ENCODE measurements at regions not wholly inside any gene's neighbourhood (a gene's known extent, or its start where the extent isn't known, plus 50 kb on each side); places are given as distances from the start of the nearest gene placed in this dataset.

DNA sequence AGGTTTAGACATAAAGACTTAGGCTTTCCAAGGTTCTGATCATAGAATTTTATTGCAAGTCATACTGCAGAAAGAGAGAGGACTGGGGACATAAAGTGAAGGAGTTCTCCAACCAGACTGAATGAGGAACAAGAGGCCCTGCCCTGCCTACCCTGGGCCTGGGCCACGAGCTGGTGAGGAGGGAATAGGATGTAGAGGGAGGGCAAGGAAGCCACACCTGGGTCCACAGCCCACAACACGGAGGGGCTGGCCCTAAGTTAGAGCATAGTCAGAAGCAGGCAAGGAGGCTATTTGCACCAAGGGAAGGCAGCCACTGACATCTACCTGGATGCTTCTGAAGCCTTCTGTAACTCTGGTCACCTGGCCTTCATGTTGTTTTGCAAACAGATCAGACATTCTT lies 82.2 kb upstream of the CXCL12 start:
- H3K9me3 Mint-ChIP-seq: peaks cover 0 to 8% (median 7%) of the 10 kb centered on the region in 3 donors
- H3K27me3 Mint-ChIP-seq: peaks cover 2% of the 10 kb centered on the region
- no peaks in the 10 kb centered on the region for H3K4me1 Mint-ChIP-seq
- no peak overlapping the region for H3K27ac Mint-ChIP-seq
- H3K4me3 Mint-ChIP-seq: no peak overlapping the region
- peaks cover 1% of the 10 kb centered on the region for H3K36me3 Mint-ChIP-seq

DNA sequence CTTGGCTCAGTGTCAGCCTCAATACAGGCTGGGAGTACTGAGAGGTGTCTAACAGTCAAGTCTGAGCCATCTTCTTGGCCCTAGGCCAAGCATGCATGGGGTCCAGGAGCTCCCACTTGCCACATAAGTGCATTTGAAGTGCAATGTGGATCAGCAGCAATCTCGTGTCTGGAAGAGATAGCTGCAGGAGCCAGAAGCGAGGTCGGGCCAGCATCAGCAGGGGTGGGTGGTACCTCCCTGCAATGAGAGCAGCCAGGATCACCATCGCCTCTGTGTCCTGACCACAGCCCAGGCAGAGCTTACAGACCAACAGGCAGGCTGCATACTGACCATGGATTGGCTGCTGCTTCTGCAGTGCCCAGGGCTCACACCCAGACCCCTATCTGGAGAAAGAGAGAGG lies 83.0 kb upstream of the CXCL12 start:
- no peaks in the 10 kb centered on the region for H3K4me1 Mint-ChIP-seq
- H3K9me3 Mint-ChIP-seq: peaks cover 0 to 8% (median 4%) of the 10 kb centered on the region in 3 donors
- H3K27ac Mint-ChIP-seq: no peak overlapping the region
- no peak overlapping the region for H3K4me3 Mint-ChIP-seq
- H3K27me3 Mint-ChIP-seq: peaks cover 2% of the 10 kb centered on the region
- H3K36me3 Mint-ChIP-seq: no peaks in the 10 kb centered on the region

DNA sequence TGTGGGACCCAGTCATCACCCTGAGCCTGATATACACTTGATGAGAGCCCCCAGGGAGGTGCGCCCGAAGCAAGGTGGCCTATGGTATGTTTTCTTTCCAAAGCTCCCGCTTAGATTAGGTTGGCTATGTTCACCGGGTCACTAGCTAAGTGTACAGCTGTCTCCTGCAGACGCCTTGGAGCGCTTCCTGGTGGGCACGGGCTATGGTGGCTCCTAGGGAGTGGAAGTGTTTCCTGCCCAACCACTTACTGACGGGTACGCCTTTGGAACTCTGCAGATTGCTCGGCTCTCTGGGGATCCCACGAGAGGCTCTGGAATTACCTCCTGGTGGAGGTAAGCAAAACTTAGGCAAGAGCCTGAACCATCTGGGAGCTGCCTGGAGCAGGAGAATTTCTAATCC lies 83.6 kb upstream of the CXCL12 start:
- no peak overlapping the region for H3K27ac Mint-ChIP-seq
- no peak overlapping the region for H3K4me3 Mint-ChIP-seq
- H3K9me3 Mint-ChIP-seq: peaks cover 0 to 8% (median 4%) of the 10 kb centered on the region in 3 donors
- no peaks in the 10 kb centered on the region for H3K36me3 Mint-ChIP-seq
- no peaks in the 10 kb centered on the region for H3K4me1 Mint-ChIP-seq
- H3K27me3 Mint-ChIP-seq: peaks cover 2% of the 10 kb centered on the region

DNA sequence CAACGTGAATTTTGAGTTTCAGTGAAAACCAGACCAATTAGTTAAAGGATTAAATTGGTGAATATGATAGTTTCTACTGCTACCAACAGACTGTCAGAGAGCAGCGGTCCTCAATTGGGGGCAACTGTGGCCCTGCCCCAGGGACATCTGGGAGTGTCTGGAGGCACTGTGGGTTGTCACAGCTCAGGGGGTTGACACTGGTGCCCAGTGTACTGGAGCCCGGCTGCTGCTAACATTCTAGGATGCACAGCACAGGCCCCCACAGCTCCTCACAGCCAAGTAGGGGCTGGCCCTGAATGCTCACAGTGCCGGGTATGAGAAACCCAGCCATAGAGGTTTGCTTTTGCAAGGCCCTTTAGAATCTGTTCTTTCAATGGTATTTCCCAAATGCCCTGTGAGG lies 84.1 kb upstream of the CXCL12 start:
- Mint-ChIP-seq H3K27me3 (peaks cover 2% of the 10 kb centered on the region), H3K4me1 (no peaks in the 10 kb centered on the region), H3K9me3 (peaks cover 0 to 8% (median 6%) of the 10 kb centered on the region in 3 donors), H3K36me3 (no peaks in the 10 kb centered on the region), H3K4me3 (no peak overlapping the region), H3K27ac (no peak overlapping the region)

DNA sequence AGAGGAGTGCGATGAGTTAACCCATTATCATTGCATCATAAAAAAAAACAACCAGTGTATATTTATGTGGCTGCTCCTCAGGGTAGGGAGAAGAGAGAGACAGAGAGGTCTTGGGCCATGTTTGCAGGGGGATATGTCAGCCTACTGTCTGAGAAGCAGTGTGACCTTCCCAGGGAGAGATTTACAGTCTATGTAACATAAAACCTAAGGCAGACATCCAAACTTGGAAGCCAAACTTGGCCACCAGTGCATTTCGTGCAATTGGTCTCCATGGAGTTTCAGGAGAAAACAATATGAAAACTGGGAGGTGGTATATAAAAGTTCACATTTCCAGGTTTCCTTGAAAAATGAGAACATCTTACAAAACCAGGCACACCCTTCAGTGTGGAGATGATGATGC lies 85.9 kb upstream of the CXCL12 start:
- Mint-ChIP-seq H3K36me3 (no peaks in the 10 kb centered on the region), H3K27ac (no peak overlapping the region), H3K4me3 (no peak overlapping the region), H3K27me3 (peaks cover 2% of the 10 kb centered on the region), H3K9me3 (peaks cover 0 to 8% (median 6%) of the 10 kb centered on the region in 3 donors), H3K4me1 (no peaks in the 10 kb centered on the region)

DNA sequence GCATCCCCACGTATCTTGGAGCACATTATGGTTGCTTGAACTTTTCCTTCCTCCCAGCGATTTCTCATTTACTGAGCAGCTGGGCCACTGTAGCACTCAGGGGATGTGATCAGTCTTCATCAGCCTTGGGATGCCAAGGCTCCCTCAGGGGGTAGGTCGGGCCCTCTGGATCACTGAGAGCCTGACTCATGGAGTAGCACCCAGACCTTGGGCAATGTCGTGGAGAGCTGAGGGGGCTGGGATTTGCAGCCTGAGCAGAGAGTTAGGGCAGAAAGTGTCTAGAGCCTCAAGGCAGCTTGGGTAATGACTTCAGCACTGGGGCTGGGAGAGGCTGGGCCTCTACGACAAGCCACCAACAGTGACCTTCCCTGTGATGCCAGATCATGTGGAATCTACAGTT lies 86.5 kb upstream of the CXCL12 start:
- H3K27me3 Mint-ChIP-seq: peaks cover 2% of the 10 kb centered on the region
- H3K4me3 Mint-ChIP-seq: no peak overlapping the region

DNA sequence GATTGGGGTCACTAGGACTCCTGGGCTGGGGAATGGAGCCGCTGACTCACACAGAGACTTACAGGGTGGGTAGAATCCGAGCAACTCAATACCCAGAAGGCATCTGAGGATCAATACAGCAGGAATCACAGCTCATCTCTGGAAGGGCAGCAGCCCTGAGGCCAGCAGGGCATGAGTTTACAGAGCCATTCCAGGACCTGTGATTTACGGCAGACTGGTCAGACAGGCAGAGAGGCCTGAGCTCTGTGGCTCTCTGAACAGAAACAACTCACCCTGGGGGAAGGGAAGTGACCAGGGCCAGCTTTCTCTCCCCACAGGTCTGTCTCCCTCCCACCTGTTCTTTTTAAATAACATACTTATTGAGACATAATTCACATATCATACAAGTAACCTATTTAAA lies 88.2 kb upstream of the CXCL12 start:
- Mint-ChIP-seq H3K27ac (no peak overlapping the region), H3K27me3 (no peaks in the 10 kb centered on the region), H3K9me3 (peaks cover 0 to 8% (median 5%) of the 10 kb centered on the region in 3 donors), H3K36me3 (no peaks in the 10 kb centered on the region), H3K4me3 (no peak overlapping the region), H3K4me1 (no peaks in the 10 kb centered on the region)

More for the DNA sequence above, 86.5 kb upstream of the CXCL12 start:
- Mint-ChIP-seq H3K36me3 (no peaks in the 10 kb centered on the region), H3K4me1 (no peaks in the 10 kb centered on the region), H3K9me3 (peaks cover 0 to 8% (median 6%) of the 10 kb centered on the region in 3 donors), H3K27ac (no peak overlapping the region)

DNA sequence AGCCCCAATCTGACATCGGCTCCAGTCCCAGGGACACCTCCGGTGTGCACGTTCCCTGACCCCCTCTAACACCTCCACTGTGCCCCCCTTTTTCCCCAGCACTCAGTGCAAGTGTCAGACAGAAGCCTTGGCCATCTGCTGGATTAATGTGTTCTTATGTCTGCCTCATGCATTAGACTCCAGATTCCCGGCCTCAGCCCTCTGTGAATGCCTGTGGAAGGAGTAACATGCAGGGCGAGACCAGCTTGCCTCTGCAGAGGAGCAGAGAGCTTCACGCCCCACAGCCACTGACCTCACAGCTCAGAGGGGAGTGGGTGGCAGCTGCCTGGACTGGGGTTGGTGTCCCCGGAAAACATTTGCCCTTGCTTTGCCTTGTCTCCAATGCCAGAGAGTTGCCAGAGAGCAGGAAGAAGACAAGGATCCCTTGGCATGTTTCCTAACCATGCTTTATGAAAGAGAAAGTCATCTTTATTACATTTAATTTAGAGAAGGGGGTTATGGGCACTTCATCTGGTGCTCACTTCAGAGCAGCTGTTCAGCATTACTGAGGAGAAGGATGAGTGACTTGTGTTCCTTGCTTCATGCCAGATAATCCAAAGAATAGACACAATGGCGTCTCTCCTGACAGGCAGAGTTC lies 91.6 kb upstream of the CXCL12 start:
- no peaks in the 10 kb centered on the region for H3K4me1 Mint-ChIP-seq
- H3K9me3 Mint-ChIP-seq: peaks cover 0 to 2% (median 1%) of the 10 kb centered on the region in 3 donors
- no peaks in the 10 kb centered on the region for H3K36me3 Mint-ChIP-seq
- no peak overlapping the region for H3K27ac Mint-ChIP-seq
- no peaks in the 10 kb centered on the region for H3K27me3 Mint-ChIP-seq
- peak overlapping the region in 1 of 4 donors; percentile 6 for H3K4me3 Mint-ChIP-seq

DNA sequence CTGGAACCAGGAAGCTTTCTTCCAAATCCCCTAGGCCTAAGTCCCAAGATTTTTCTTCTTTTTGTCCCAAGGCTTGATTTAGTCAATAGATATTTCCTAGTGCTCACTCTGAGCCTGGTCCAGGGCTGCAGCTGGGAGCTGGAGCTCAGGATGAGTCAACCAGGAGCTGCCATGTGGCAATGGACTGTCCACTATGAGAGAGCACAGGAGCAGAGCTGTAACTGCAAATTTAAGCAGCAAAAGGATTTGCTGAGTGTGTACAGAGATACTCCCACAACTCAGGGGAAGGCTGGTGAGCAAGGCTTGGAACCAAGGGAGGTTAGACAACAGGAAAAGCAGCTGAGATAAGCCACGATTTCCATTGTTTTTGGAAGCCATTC lies 92.1 kb upstream of the CXCL12 start:
- no peaks in the 10 kb centered on the region for H3K36me3 Mint-ChIP-seq
- no peaks in the 10 kb centered on the region for H3K4me1 Mint-ChIP-seq
- no peaks in the 10 kb centered on the region for H3K27me3 Mint-ChIP-seq
- peaks cover under 1 to 2% (median 1%) of the 10 kb centered on the region in 3 donors for H3K9me3 Mint-ChIP-seq
- no peak overlapping the region for H3K27ac Mint-ChIP-seq
- no peak overlapping the region for H3K4me3 Mint-ChIP-seq

DNA sequence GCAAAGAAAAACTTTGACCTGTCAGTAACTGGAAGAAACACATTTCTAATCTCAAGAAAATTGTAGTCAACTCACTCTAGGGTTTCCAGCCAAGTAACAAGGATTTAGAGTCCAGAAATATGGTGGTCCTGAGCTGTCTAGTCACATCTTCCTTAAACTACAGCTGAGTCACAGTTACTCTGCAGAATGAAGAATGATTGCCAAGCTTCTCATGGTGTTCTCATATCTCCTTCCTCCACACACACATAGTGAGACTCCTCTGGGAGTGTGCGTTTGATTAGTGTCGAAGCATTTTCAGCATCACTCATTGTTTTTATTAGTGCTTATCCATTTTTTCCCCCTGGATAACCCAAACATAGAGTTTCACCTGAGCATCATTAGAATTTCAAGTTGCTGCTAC lies 93.1 kb upstream of the CXCL12 start:
- no peaks in the 10 kb centered on the region for H3K4me1 Mint-ChIP-seq
- H3K27ac Mint-ChIP-seq: no peak overlapping the region
- no peaks in the 10 kb centered on the region for H3K36me3 Mint-ChIP-seq
- H3K9me3 Mint-ChIP-seq: peaks cover 1 to 5% (median 4%) of the 10 kb centered on the region in 3 donors
- H3K4me3 Mint-ChIP-seq: no peak overlapping the region
- H3K27me3 Mint-ChIP-seq: no peaks in the 10 kb centered on the region

DNA sequence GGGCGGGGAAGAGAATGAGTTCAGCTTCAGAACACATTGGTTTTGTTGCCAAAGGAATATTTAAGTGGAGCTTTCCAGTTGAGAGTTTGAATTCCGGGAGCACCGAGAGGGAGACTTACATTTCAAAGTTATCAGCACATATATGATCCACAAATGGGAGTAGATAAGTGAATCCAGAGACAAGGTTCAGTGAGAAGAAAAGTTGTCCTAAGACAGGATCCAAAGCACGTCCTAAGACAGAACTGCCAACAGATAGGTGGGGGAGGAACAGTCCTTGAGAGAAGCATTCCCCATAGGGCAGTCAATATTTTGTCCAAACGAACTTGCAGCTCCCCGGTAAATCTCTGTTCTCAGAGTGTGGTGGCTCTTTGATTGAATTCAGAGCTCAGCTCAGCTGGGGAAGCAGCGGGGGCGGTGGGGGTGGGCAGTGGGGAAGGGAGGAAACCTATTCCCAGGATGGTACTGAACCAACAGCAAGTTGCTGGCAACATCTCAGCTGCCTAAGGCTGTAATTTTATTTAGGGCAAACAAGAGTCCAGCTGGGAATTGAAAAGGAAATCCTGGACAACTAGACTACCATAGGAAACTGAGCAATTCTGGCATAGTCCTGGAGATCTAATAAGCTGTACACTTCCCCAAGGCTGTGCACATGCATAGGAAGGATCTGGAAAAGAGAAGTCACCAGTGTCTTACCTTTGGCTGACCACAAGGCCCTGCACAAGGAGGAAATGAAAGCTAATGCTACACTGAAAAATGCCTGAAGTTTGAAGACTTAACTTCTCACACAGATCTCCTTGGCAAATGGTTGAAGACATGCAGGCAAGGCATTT lies 94.2 kb upstream of the CXCL12 start:
- H3K27me3 Mint-ChIP-seq: no peaks in the 10 kb centered on the region
- peaks cover 1 to 4% (median 3%) of the 10 kb centered on the region in 3 donors for H3K9me3 Mint-ChIP-seq
- H3K4me3 Mint-ChIP-seq: no peak overlapping the region
- H3K27ac Mint-ChIP-seq: no peak overlapping the region
- H3K4me1 Mint-ChIP-seq: no peaks in the 10 kb centered on the region
- H3K36me3 Mint-ChIP-seq: no peaks in the 10 kb centered on the region

DNA sequence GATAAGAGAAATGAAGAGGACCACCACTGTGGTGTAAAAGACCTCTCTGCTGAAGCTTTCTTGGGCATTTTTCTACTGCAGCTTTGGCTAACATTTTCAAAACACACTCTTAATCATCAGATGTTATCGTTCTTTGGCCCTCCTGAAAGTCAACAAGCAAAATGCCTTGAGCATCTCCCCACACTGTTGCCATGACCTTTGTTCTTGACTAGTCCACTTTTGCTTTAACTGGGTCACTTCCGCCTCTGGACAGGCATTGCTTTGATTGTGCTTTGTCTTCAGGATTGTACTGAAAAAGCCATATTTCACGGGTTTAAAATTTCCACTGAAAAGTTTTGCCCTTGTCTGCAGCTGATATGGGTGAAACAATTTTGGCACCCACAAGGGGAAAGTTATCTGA lies 107.8 kb upstream of the CXCL12 start:
- Mint-ChIP-seq H3K4me3 (no peak overlapping the region), H3K27ac (no peak overlapping the region), H3K36me3 (no peaks in the 10 kb centered on the region)

DNA sequence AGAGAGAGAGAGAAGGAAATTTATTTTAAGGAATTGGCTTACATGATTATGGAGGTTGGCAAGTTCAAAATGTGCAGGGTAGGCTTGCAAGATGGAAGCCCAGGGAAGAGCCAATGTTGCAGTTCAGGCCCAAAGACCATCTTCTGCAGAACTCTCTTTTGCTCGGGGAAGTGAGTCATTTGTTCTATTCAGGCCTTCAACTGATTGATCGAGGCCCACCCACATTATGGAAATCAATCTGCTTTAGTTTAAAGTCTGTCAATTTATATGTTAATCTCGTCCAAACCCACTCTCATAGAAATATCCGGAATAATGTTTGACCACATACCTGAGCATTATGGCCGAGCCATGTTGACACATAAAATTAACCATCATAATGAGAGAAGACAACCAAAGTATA lies 113.3 kb upstream of the CXCL12 start:
- Mint-ChIP-seq H3K4me3 (no peak overlapping the region), H3K4me1 (no peaks in the 10 kb centered on the region), H3K27ac (no peak overlapping the region), H3K36me3 (no peaks in the 10 kb centered on the region), H3K27me3 (no peaks in the 10 kb centered on the region), H3K9me3 (peaks cover 1 to 14% (median 2%) of the 10 kb centered on the region in 3 donors)

More for the DNA sequence above, 107.8 kb upstream of the CXCL12 start:
- no peaks in the 10 kb centered on the region for H3K27me3 Mint-ChIP-seq
- peaks cover 0 to 12% (median 2%) of the 10 kb centered on the region in 3 donors for H3K9me3 Mint-ChIP-seq
- no peaks in the 10 kb centered on the region for H3K4me1 Mint-ChIP-seq

DNA sequence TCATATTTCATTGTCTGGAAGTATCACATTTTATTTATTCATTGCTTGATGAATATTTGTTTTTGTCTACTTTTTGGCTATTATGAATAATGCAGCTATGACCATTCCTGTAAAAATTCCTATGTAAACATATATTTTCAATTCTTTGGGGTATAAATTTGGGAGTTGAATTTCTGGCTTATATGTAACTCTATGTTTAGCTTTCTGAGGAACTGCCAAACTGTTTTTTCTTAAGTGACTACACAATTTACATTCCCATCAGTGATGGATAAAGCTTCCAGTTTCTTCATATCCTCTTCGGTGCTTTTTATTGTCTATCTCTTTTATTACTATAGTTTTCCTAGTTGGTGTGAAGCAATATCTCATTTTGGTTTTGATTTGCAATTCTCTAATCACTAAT lies 115.6 kb upstream of the CXCL12 start:
- H3K4me1 Mint-ChIP-seq: no peaks in the 10 kb centered on the region
- no peak overlapping the region for H3K4me3 Mint-ChIP-seq
- H3K27me3 Mint-ChIP-seq: no peaks in the 10 kb centered on the region
- no peaks in the 10 kb centered on the region for H3K36me3 Mint-ChIP-seq
- H3K27ac Mint-ChIP-seq: no peak overlapping the region
- H3K9me3 Mint-ChIP-seq: peaks cover 2 to 14% (median 3%) of the 10 kb centered on the region in 3 donors

DNA sequence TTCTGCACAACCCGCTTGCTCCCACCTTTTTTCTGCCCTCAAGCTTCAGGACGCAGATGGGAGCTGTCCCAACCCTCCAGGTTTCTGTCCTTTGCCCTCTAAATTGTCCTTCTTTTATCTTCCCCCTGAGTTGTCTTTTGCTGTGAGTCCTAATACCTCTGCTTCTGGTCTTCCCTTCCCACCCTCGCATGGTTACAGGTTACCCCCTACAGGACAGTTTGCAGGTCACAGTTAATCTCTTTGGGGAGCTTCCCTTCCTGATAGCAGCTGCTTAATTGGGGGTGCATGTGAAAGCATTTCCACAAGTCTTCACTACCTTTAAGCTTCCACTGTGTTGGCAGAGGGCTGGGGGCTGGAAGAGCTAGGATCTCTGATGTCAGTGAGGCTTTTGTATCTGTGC lies 121.5 kb upstream of the CXCL12 start:
- no peak overlapping the region for H3K4me3 Mint-ChIP-seq
- H3K27me3 Mint-ChIP-seq: no peaks in the 10 kb centered on the region
- H3K27ac Mint-ChIP-seq: no peak overlapping the region
- H3K36me3 Mint-ChIP-seq: no peaks in the 10 kb centered on the region
- no peaks in the 10 kb centered on the region for H3K4me1 Mint-ChIP-seq
- H3K9me3 Mint-ChIP-seq: peaks cover 2 to 10% (median 5%) of the 10 kb centered on the region in 3 donors
